Muscle of back (tissue), 3 donors: ENCODE measurements at regions not wholly inside any gene's neighbourhood (a gene's known extent, or its start where the extent isn't known, plus 50 kb on each side); places are given as distances from the start of the nearest gene placed in this dataset.

Experiments used
- DNase-seq, 3 donors: peaks; one replicate each; pipeline versions ENCODE4 v3.0.0 to v3.0.0-alpha.2; 2013

DNA sequence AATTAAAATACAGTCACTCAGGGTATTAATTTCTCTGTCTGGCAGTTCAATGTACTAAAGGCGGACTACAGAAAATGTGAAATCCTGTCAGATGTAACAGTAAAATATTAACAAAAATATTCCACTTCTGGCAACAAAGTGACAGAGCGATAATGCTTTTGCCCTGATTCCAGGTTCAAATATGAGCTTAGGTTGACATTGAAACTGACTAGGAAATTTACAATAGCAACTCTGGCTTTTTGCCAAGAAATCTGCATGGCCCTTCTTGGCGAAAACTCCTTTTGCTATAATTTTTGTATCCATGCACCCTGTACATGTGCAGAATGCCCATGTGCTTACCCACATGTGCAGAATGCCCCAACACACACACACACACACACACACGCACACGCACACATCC lies 552.2 kb downstream of the MDFIC start:
- no peak for DNase-seq

DNA sequence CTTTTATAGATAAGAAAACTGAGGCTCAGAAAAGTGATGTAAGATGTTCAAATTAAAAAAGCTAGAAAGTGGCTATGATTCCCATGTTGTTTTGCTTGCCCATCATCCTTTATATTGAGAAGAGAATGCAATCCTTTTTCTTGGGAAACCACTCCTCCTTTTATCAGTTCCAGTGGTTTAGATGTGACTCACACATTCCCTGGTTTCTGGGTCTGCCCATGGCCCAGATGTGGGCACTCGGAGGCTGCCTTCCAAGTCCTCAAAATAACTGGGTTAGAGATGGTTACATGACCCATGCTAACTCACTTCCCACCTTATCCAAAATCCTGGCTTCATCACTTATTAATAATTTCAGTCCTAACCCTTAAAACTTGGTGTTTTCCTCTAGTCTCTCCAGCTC lies 550.0 kb downstream of the MDFIC start:
- no peak for DNase-seq

DNA sequence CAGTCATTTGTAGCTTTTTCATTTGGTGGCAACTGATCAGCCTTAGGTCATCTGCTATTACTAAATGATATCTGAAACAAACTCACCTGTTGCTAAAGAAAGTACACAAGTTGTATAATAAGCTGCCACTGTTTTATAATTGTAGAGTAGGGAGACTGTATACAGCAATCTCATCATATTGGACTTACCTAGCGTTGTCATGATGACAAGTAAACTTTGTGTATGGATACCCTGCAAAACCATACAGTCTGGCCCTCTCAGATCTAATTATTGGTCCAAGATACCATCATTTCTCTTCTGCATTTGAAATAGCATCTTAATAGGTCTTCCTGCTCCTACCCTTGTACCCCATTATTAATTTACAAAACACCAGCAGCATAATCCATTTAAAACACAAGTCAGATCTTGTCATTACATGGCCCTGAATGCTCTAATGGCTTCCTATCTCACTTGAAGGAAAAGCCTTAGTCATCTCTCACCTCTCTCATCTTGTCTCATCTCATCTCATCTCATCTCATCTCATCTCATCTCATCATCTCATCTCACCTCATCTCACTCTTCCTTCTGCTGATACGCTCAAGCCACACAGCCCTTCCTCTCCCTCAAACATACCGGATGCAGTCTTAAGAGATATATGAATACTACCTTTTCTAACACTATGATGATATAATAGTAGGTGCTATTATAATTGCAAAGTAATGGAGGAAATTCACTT lies 540.6 kb downstream of the MDFIC start:
- no peak for DNase-seq

DNA sequence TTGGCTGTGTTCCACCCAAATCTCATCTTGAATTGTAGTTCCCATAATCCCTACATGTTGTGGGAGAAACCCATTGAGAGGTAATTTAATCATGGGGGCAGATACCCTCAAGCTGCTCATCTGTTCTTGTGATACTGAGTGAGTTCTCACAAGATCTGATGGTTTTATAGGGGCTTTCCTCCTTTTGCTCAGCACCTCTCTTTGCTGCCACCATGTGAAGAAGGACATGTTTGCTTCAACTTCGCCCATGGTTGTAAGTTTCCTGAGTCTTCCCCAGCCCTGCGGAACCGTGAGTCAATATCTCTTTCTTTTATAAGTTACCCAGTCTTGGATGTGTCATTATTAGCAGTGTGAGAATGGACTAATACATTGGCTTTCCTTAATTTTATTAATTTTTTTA lies 527.8 kb downstream of the MDFIC start:
- no peak for DNase-seq

DNA sequence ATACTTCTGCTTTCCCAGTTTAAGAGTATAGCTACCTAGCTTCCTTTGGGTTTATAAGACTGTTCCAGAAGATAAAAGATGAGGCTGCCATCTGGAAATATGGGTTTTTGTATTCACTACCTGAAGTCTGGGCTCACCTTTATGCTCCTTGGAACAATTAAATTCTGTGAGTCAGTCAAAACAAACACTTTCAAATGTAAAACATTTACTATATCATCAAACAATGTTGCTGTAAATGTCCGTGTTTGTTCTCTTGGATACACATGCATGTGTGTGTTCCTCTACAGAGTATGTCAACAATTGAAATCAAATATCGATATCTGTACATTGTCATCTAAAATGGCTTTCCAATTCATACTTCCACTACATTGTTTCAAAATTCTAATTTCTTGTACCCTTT lies 525.6 kb downstream of the MDFIC start:
- DNase-seq, result no peak

DNA sequence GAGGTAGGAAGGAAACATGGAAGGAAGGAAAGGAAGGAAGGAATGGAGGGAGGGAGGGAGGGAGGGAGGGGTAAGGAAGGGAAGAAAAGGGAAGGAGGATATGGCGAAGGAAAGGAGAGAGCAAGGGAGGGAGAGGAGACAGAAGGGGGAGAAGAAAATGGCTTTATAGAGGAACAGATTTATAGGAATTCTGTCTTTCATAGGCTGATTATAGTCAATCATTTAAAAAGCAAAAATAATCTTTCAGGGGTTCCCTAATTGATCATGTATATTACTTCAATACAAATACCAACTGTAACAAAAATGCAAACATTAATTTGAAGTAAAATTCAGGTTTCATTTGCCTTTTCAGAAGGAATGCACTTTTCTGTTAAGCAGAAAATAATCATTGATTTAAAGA lies 519.1 kb downstream of the MDFIC start:
- DNase-seq, result no peak

DNA sequence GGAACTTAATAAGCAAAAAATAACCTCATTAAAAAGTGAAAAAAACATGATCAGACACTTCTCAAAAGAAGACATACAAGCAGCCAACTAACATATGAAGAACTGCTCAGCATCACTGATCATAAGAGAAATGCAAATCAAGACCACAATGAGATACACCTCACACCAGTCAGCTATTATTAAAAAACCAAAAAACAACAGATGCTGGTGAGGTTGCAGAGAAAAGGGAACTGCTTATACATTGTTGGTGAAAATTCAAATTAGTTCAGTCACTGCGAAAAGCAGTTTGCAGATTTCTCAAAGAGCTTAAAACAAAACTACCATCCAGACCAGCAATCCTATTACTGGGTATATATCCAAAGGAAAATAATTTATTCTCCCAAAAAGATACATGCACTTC lies 513.3 kb downstream of the MDFIC start:
- no peak for DNase-seq

DNA sequence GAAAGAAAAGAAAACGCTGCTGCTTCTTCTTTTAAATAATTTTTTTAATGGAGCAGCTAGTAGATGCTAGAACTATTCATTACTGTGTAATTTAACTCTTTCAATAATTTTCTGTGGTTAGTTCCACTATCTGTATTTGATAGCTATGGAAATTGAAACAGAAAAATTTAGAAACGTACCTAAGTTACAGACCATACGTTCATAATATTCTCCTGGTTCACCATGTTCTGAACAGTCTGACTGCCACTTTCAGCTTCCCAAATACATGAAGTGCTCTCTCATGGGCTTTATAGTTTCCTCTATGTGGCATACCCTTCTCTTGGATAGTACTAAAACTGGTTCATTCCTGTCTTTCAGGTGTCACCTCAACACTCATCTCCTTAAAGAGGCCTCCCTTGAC lies 508.0 kb downstream of the MDFIC start:
- no peak for DNase-seq

DNA sequence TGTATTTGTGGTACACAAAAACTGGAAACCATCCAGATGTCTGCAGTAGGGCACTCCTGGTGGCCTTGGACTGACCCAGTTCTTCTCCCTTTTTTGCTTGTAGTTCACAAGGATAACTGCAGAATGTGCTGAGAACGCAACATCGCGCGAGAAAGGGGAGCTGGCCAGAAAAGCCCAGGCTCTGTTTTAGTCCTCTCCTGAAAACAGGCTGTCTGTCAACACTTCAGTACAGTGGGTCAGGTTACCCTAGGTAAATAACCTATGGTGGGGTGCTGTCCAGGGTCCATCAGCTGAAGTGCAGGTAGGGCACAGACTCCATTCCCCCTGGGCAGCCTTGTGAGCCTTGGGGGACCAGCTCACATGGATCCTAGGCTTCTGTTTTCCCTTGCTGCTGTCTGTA lies 495.8 kb downstream of the MDFIC start:
- DNase-seq, result no peak

DNA sequence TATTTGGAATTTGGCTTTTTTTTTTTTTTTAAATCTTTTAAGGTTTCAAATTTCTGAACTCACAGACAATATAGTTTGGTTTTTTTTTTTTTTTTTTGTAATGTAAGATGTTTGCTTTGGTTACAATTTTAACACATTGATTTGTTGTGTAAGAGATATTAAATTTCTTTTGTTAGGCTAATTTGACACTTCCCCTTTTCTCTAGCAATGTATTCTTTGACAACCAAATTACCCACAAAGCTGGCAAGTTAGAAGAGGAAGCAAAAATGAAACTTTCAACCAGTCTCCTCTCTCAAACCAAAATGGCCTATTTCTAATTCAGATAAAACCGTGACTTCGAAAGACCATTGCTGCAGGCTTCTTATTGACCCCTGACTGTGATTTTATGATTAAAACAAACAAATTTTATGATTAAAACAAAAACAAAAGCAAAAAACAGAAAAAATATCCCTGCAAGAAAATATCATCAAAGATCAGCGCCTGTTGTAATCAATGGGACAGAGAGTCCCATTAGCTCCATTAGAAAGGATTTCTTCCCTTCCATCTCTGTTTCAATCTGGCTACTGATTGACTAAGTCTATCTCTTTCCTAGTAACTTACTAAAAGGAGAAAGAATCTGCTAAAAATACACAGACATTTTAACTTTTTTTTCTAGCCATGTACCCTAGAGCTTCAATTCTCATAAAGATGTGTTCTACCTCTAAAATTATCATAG lies 489.2 kb downstream of the MDFIC start:
- peak in 1 of 3 donors; percentile 1 for DNase-seq

DNA sequence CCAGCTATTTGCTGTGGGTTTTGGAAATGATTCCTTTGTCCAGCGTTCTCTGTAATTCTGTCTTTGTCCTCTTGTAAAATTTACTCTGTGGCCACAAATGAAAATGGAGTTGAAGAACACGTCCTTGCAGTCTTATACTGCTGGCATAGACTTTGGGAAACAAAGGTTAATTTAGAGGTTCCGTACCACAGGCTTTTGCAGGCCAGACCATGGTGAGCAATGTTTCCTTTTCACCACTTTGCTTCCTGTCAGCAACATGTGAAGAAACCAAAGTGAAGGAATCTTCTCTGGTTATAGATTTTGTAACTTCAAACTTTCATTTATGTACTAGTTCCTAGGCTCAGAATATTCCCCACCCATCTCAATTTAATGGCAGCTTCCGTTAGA lies 488.5 kb downstream of the MDFIC start:
- no peak for DNase-seq

DNA sequence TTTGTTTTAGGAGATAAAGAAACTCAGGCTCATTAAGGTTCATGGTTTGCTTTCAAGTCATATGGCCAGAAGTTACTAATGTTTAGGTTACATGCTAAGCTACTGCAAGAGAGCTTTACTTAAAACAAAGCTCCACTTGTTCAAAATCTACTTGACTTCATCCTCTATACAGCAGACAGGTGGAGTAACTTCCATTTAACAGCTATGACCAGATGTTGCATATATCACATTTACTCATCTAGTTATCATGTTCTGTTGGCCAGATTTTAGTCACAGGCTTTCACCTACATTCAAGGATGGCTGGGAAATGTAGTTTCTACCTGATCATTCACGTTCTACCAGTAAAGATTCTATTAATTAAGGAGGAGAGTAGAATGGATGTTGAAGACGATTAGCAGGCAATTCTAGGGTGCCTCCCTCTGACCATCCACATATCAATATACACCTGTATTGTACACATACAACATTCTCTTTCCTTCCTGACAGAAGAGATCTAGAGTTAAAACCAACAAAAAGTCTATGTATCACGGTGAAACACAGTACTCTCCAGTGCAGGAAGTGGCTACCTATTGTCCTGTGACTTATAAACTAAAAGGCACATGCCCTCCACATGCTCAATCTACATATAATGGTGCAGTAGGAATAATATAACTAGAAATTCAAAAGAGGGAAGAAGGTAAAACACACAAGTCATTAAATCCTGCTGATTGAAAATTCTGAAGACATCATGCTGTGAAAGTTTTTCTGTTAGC lies 488.0 kb downstream of the MDFIC start:
- DNase-seq, result no peak

DNA sequence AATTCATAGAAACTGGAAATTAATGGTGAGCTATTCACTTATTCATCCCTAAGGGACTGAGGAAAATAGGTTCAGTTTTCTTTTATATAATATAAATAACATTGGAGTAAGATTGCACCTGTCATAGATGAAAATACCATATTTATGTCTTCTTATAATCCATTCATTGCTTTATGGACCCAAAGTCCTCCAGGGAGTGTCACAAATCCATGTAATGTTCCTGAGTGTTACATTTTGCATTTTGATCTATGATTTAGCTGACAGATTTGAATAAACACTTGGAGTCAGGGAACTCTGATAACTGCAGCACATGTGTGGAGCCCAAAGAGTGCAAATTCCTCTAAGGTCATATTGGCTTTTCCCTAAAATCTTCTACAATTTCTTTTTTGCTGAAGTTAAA lies 484.3 kb downstream of the MDFIC start:
- no peak for DNase-seq

DNA sequence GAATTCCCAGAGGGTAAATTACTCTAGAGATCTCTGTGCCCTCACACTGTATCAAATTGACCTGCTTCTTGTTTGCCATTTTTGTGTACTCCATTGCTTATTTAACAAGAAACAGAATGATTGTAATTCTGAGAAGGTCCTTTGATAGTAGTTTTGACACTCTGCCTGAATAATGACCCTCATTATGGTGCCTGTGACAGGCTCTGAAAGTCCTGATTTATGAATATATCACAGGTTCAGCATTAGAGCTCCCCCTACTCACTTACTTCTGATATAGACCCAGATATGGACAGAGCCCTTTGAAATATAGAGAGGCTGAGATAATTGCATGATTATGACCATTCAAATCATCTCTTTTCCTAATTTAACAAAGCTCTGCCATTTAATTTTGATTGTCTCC lies 465.2 kb downstream of the MDFIC start:
- DNase-seq, result no peak

DNA sequence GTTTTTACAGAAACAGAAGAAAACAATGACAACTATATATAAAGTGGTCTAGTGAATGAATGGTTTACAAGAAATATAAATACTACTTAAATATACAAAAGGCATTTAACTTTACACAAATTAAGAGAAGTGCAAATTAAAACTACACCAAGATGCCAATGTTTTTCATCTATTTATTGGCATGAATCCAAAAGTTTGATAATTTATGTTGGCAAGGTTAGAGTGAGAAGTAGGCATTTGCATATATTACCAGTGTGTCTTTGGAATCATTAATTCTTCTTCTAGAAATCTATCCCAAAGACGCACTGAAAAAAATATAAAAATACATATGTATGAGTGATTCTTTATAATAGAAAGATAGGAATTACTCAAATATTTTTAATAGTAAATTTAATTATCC lies 457.4 kb downstream of the MDFIC start:
- DNase-seq, result no peak

DNA sequence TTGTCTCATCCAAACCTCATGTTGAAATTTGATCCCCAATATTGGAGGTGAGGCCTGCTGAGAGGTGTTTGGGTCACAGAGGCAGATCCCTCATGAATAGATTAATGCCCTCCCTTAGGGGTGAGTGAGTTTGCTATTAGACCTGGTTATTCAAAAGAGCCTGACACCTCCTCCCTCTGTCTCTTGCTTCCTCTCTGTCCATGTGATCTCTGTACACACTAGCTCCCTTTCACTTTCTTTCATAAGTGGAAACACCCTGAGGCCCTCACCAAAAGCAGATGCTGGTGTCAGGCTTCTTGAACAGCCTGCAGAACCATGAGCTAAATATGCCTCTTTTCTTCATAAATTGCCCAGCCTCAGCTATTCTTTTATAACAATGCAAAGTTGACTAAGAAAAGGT lies 447.1 kb downstream of the MDFIC start:
- no peak for DNase-seq

DNA sequence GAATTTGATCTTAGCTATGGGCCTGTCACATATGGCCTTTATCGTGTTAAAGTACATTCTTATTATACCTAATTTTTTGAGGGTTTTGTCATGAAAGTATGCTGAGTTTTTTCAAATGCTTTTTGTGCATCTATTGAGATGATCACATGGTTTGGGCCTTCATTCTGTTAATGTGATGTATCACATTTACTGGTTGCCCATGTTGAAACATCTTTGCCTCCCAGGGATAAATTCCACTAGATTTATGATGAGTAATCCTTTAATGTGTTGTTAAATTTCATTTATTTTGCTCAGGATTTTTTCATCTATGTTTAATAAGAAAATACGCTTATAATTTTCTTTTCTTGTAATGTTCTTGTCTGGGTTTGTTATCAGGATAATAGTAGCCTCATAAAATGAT lies 442.0 kb downstream of the MDFIC start:
- no peak for DNase-seq

DNA sequence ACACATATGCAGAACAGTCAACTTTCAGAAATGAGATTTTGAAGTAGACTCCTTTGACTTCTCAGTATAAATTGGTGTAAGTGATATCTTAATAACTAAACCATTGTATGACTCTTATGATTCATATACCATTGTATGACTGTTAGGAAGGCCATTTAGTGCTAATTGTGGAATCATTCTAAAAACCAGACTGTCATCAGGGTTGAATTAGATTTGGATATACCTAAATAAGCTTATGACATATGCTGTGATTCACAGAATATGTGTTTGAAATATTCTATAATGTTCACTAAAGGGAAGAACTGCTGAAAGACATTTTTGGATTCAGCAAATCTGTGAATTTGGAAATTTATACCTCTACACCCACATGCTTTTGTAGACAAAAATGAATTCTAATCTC lies 438.1 kb downstream of the MDFIC start:
- peak in 1 of 3 donors; percentile 43 for DNase-seq

DNA sequence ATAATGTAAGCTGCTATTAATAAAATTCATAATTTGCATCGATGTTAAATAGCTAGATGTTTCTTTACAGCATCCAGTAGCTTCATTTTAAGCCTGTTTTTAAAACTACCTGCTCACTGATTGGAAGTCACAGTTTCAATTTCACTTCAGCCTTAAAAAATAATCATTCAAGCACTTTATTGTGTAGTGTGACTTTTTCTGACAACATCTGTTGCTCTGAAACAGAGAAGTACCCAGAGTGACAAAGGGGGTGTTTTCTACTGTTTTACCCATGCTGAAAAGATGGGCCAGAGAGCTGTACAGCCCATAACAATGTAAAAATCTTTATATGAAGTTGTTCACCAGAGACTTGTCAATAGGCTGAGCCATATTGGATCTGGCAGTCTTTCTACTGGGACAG lies 437.2 kb downstream of the MDFIC start:
- DNase-seq, result no peak

DNA sequence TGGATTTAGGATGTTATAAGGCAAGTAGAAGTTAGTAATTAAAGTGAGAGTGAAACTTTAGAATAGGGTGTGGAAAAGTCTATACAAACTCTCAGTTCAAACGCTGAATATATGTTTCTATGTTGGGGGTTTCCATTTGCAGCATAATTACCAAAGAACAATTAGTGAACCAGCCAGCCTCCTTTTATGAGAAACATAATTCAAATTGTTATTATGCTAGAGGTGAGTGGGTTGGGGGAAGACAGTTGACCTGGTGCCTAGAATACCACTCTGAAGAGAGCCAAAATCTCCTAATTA lies 435.8 kb downstream of the MDFIC start:
- DNase-seq, result no peak

DNA sequence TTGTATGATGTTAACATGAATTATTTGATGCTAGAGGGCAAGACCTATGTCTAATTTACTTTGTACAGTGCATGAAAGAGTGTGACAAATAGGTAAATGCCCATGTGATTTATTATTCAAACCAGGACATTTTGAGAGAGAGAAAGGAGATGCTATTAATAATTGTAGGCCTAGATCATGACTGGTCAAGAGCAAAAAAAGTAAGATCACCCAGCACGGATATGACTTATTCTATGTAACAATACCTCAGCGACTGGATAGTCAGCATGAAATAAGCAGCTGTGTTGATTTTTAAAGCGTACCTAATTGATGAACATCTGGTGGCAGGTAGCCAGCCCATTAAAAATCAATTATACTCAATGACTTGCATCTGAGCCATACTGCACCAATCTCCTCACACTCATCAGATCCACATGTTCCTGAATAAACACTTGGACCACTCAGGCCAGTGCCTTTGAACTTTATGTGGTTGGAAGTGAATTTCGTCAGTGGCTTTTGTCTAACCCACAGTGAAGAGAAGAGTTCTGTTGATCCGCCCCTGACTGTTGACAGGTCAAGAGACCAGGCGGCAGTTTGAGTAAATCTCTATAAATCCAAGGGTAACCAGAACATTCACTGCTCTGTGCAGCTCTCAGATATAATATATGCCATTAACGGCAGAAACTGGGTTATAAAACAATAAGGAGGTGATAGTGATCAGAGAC lies 435.3 kb downstream of the MDFIC start:
- DNase-seq, result peak in 2 of 3 donors; percentile 5 to 53

DNA sequence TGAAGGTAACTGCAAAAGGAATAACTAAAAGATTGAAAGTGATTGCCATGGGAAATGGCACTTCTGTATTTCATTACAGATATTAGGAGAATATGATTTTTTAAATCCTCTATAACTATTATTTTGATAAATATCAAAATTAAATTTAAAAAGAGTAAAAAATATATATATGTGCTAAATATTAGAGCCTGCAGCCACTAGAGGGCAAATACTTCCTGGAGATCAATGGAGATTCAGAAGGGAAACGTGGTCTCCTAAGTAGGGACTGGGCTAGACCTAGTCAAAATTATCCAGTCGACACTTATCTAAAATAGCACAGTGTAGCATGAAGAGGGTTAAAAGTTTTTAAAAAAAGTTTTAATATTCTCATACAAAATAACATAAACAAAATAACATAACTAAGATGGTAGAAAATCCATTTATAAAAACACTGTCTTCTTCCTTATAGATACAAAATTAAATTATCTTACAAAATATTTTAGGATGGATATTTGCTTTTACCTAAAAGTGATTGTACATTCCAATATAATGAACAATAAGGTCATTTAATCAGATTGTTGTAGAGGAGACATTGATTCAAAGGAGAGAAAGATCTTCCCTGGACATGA lies 434.3 kb downstream of the MDFIC start:
- peak in 2 of 3 donors; percentile 12 to 20 for DNase-seq
